C4-2B (cell line): ENCODE measurements at regions not wholly inside any gene's neighbourhood (a gene's known extent, or its start where the extent isn't known, plus 50 kb on each side); places are given as distances from the start of the nearest gene placed in this dataset.

Source experiments
- CTCF ChIP-seq: fragments of 450-650 bp; conservative IDR thresholded peaks from 2 replicates; pipeline ENCODE4 v1.5.1; 2017; ENCODE audit warnings: mild to moderate bottlenecking
- ZFX ChIP-seq: fragments of 450-650 bp; IDR thresholded peaks from 2 replicates; pipeline ENCODE4 v1.6.1; 2017

- TF ChIP-seq CTCF (no peak), ZFX (no peak)
These were observed 163.5 kb upstream of the ZMIZ1 start for GRCh38 chr10:78905015-78905956.
